ENCODE measurements at regions not wholly inside any gene's neighbourhood (a gene's known extent, or its start where the extent isn't known, plus 50 kb on each side); places are given as distances from the start of the nearest gene placed in this dataset.

DNA sequence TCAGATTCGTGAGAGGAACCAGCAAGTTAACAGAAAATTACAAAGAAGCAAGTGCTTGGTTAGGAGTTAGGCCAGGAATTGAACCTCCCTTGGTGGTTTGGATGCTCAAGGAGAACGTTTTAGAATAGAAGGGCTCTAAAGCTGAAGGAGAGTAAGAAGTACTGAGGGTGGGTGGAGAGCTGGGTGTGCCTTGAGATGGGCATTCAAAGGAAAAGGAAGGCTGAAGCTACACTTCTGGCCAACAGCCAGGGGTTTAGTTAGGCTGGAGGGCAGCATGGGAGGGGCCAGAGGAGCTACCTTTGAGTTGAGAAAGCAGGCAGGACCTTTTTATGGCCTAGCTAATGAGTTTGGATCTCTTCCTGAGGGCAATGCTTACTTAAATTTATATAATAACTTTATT lies 421.2 kb downstream of the CCDC91 start:
- TF ChIP-seq, protein P1, sequence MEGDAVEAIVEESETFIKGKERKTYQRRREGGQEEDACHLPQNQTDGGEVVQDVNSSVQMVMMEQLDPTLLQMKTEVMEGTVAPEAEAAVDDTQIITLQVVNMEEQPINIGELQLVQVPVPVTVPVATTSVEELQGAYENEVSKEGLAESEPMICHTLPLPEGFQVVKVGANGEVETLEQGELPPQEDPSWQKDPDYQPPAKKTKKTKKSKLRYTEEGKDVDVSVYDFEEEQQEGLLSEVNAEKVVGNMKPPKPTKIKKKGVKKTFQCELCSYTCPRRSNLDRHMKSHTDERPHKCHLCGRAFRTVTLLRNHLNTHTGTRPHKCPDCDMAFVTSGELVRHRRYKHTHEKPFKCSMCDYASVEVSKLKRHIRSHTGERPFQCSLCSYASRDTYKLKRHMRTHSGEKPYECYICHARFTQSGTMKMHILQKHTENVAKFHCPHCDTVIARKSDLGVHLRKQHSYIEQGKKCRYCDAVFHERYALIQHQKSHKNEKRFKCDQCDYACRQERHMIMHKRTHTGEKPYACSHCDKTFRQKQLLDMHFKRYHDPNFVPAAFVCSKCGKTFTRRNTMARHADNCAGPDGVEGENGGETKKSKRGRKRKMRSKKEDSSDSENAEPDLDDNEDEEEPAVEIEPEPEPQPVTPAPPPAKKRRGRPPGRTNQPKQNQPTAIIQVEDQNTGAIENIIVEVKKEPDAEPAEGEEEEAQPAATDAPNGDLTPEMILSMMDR (optimal IDR thresholded peaks at IDR 0.05 in 1 of 3, IDR thresholded peaks at IDR 0.05 in 1 of 3, conservative IDR thresholded peaks at IDR 0.05 in 1 of 3; ENCODE audit: extremely low read depth in 1 of 3, insufficient read depth in 2 of 3, low read length in 3 of 3): no peak
- no peak for TF ChIP-seq EZH2 (IDR thresholded peaks at IDR 0.05; ENCODE audit: low read length)

Measured in keratinocyte (primary cell).